ENCODE measurements at regions not wholly inside any gene's neighbourhood (a gene's known extent, or its start where the extent isn't known, plus 50 kb on each side); places are given as distances from the start of the nearest gene placed in this dataset.
"Not testable (repeated sequence)": the region's sequence is repeated elsewhere in the genome, so short reads cannot be mapped to it uniquely, and the experiment has no call there.

DNA sequence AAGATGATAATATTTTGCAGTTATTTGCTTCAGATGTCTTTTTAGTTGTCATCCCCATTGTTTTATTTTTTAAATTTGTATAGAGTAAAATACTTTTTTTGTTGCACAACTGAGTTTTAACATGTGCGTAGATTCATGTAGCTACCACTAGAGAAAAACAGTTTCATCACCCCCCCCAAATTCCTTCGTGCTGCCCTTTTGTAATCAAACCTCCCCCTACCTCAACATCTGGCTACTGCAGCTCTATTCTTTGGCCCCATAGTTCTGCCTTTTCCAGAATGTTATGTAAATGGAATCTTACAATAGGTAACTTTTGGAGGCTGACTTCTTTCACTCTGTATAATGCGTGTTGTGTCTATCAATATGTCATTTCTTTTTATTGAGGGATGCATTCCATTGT is 232.0 kb upstream of the RASGRP1 start:
- Mint-ChIP-seq H3K36me3 (ENCODE audit: insufficient read depth) (no peaks in the 10 kb centered on the region), H3K9me3 (ENCODE audit: low read depth) (peaks cover 13% of the 10 kb centered on the region), H3K4me3 (ENCODE audit: low read depth) (no peak overlapping the region), H3K4me1 (ENCODE audit: low read depth) (peaks cover 10% of the 10 kb centered on the region), H3K27me3 (peaks cover 3% of the 10 kb centered on the region), H3K27ac (no peak overlapping the region)
- DNase-seq (ENCODE audit: low spot score, unreplicated experiment): no peak
- TF ChIP-seq, protein P1, sequence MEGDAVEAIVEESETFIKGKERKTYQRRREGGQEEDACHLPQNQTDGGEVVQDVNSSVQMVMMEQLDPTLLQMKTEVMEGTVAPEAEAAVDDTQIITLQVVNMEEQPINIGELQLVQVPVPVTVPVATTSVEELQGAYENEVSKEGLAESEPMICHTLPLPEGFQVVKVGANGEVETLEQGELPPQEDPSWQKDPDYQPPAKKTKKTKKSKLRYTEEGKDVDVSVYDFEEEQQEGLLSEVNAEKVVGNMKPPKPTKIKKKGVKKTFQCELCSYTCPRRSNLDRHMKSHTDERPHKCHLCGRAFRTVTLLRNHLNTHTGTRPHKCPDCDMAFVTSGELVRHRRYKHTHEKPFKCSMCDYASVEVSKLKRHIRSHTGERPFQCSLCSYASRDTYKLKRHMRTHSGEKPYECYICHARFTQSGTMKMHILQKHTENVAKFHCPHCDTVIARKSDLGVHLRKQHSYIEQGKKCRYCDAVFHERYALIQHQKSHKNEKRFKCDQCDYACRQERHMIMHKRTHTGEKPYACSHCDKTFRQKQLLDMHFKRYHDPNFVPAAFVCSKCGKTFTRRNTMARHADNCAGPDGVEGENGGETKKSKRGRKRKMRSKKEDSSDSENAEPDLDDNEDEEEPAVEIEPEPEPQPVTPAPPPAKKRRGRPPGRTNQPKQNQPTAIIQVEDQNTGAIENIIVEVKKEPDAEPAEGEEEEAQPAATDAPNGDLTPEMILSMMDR (IDR thresholded peaks at IDR 0.05; ENCODE audit: unreplicated experiment): no peak

DNA sequence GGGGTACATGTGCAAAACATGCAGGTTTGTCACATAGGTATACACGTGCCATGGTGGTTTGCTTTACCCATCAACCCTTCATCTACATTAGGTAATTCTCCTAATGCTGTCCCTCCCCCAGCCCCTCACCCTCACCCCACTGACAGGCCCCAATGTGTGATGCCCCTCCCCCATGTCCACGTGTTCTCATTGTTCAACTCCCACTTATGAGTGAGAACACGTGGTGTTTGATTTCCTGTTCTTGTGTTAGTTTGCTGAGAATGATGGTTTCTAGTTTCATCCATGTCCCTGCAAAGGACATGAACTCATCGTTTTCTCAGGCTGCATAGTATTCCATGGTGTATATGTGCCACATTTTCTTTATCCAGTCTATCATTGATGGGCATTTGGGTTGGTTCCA is 232.9 kb upstream of the RASGRP1 start:
- H3K4me3 Mint-ChIP-seq (ENCODE audit: low read depth); H3K4me1 Mint-ChIP-seq (ENCODE audit: low read depth); DNase-seq (ENCODE audit: low spot score, unreplicated experiment); H3K36me3 Mint-ChIP-seq (ENCODE audit: insufficient read depth); H3K27ac Mint-ChIP-seq; H3K27me3 Mint-ChIP-seq: not testable (repeated sequence)
- peaks cover 13% of the 10 kb centered on the region for H3K9me3 Mint-ChIP-seq (ENCODE audit: low read depth)

DNA sequence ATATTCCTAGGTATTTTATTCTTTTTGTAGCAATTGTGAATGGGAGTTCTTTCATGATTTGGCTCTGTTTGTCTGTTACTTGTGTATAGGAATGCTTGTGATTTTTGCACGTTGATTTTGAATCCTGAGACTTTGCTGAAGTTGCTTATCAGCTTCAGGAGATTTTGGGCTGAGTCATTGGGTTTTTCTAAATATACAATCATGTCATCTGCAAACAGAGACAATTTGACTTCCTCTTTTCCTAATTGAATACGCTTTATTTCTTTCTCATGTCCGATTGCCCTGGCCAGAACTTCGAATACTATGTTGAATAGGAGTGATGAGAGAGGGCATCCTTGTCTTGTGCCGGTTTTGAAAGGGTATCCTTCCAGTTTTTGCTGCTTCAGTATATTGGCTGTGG is 234.6 kb upstream of the RASGRP1 start:
- H3K9me3 Mint-ChIP-seq (ENCODE audit: low read depth): peaks cover 13% of the 10 kb centered on the region
- not testable (repeated sequence) for H3K4me3 Mint-ChIP-seq (ENCODE audit: low read depth); H3K27ac Mint-ChIP-seq; H3K4me1 Mint-ChIP-seq (ENCODE audit: low read depth); H3K27me3 Mint-ChIP-seq; H3K36me3 Mint-ChIP-seq (ENCODE audit: insufficient read depth); DNase-seq (ENCODE audit: low spot score, unreplicated experiment)

DNA sequence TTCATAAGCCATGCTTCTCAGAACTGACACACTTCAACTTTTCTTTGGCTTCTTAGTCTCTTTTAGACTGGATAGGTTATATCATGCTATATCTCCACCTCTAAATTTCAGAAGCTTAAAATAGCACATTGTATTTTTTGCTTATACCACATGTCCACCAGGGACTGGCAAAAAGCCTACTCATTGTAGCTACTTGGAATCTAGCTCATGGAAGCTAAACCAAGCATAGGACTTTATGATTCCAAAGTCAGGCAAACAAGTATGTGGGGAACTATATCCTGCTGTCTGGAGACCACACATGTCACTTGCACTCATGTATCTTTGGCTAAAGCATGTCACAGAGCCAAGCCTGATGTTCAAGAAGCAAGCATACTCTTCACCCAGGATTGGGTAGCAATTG is 245.0 kb upstream of the RASGRP1 start:
- TF ChIP-seq, protein P1 (IDR thresholded peaks at IDR 0.05; ENCODE audit: unreplicated experiment): no peak
- H3K9me3 Mint-ChIP-seq (ENCODE audit: low read depth): no peaks in the 10 kb centered on the region
- H3K4me1 Mint-ChIP-seq (ENCODE audit: low read depth): no peaks in the 10 kb centered on the region
- no peak overlapping the region for H3K27ac Mint-ChIP-seq
- no peak overlapping the region for H3K4me3 Mint-ChIP-seq (ENCODE audit: low read depth)
- no peak for DNase-seq (ENCODE audit: low spot score, unreplicated experiment)
- H3K36me3 Mint-ChIP-seq (ENCODE audit: insufficient read depth): no peaks in the 10 kb centered on the region
- H3K27me3 Mint-ChIP-seq: peaks cover 3% of the 10 kb centered on the region

DNA sequence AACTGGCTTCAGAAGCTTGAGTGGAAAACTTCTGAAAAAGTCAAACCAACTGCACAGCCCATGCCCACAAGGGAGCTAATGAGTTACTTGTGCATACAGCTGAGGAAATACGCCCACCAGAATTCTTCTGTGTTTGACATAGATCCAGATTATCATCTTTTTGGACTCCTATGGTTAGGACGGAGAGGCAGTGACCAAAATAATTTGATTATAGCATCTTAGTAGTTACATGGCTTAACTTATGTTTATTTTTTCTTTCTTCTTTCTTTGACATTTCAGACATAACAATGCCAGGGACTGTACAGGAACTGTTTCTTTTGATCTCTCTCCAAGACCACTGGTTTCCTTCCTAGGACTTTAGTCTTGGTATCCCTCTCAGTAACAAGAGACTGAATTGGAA is 246.1 kb upstream of the RASGRP1 start:
- H3K4me1 Mint-ChIP-seq (ENCODE audit: low read depth): no peaks in the 10 kb centered on the region
- H3K27me3 Mint-ChIP-seq: peaks cover 8% of the 10 kb centered on the region
- H3K27ac Mint-ChIP-seq: no peak overlapping the region

DNA sequence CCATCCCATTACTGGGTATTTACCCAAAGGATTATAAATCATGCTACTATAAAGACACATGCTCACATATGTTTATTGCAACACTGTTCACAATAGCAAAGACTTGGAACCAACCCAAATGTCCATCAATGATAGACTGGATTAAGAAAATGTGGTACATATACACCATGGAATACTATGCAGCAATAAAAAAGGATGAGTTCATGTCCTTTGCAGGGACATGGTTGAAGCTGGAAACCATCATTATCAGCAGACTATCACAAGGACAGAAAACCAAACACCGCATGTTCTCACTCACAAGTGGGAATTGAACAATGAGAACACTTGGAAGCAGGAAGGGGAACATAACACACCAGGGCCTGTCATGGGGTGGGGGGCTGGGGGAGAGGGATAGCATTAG is 249.6 kb upstream of the RASGRP1 start:
- H3K27ac Mint-ChIP-seq; H3K4me1 Mint-ChIP-seq (ENCODE audit: low read depth); H3K36me3 Mint-ChIP-seq (ENCODE audit: insufficient read depth); DNase-seq (ENCODE audit: low spot score, unreplicated experiment); H3K9me3 Mint-ChIP-seq (ENCODE audit: low read depth); H3K4me3 Mint-ChIP-seq (ENCODE audit: low read depth): not testable (repeated sequence)
- H3K27me3 Mint-ChIP-seq: peaks cover 31% of the 10 kb centered on the region

More for the DNA sequence above, 246.1 kb upstream of the RASGRP1 start:
- H3K9me3 Mint-ChIP-seq (ENCODE audit: low read depth): no peaks in the 10 kb centered on the region
- TF ChIP-seq, protein P1 (IDR thresholded peaks at IDR 0.05; ENCODE audit: unreplicated experiment): no peak
- no peak for DNase-seq (ENCODE audit: low spot score, unreplicated experiment)
- H3K4me3 Mint-ChIP-seq (ENCODE audit: low read depth): no peak overlapping the region
- H3K36me3 Mint-ChIP-seq (ENCODE audit: insufficient read depth): no peaks in the 10 kb centered on the region

DNA sequence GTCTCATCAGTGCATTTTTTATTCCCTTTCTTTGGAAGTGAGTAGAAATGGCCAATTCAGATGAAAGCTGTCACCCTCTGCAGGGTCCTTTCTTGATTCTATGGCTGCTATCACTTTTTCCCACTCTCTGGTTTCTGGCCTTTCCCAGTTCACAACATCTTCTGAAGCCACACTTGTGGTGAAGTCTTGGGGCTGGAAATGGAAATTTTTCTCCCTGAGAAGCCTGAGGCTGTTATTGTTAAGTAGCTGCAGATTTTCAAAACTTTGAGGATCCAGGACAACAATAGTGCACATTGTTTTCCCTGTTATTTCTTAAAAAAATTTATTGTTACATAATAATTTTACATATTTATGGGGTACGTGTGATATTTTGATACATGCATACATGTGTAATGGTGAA is 250.3 kb upstream of the RASGRP1 start:
- H3K36me3 Mint-ChIP-seq (ENCODE audit: insufficient read depth): no peaks in the 10 kb centered on the region
- H3K9me3 Mint-ChIP-seq (ENCODE audit: low read depth): no peaks in the 10 kb centered on the region
- peaks cover 31% of the 10 kb centered on the region for H3K27me3 Mint-ChIP-seq
- H3K27ac Mint-ChIP-seq: no peak overlapping the region
- TF ChIP-seq, protein P1 (IDR thresholded peaks at IDR 0.05; ENCODE audit: unreplicated experiment): no peak
- H3K4me1 Mint-ChIP-seq (ENCODE audit: low read depth): no peaks in the 10 kb centered on the region
- no peak for DNase-seq (ENCODE audit: low spot score, unreplicated experiment)
- no peak overlapping the region for H3K4me3 Mint-ChIP-seq (ENCODE audit: low read depth)

All from progenitor cell of endocrine pancreas (in vitro differentiated cells).